Pancreas (tissue), 10 donors: ENCODE measurements at regions not wholly inside any gene's neighbourhood (a gene's known extent, or its start where the extent isn't known, plus 50 kb on each side); places are given as distances from the start of the nearest gene placed in this dataset.

Experiments used
- ATAC-seq, 4 donors: fragments of 200-7000 bp; cut with Tn5 transposase; one replicate each; pipeline versions ENCODE4 v1.8.0 to v1.9.1; 2020; ENCODE audit warnings: mild to moderate bottlenecking in 4 of 4, moderate library complexity in 4 of 4
- DNase-seq, 6 donors: peaks; one replicate each; pipeline ENCODE4 v3.0.0-alpha.2; 2020
- FAIRE-seq: peaks from 2 replicates; lab custom pipeline; 2012; peaks lifted over from hg19 to GRCh38; lab: Jason Lieb, UNC
- H3K27ac ChIP-seq, 4 donors: fragments of 200-600 bp; sonication (generic); 1 replicate in 3 of 4; 2 replicates in 1 of 4; pipeline versions ENCODE4 v1.5.0 to v1.8.0; 2020
- H3K27me3 ChIP-seq, 4 donors: fragments of 200-600 bp; one replicate each; pipeline ENCODE4 v1.8.0; 2021
- H3K36me3 ChIP-seq, 3 donors: fragments of 200-600 bp; sonication (generic) in 1 of 3; one replicate each; pipeline versions ENCODE4 v1.5.0 to v1.8.0; 2020 to 2021
- H3K4me1 ChIP-seq, 3 donors: fragments of 200-600 bp; one replicate each; pipeline ENCODE4 v1.8.0; 2021
- H3K4me3 ChIP-seq, 4 donors: fragments of 200-600 bp; sonication (generic) in 2 of 4; one replicate each; pipeline versions ENCODE4 v1.5.0 to v1.8.0; 2020 to 2021
- H3K9me3 ChIP-seq, 4 donors: fragments of 200-600 bp; one replicate each; pipeline ENCODE4 v1.8.0; 2021
- CTCF ChIP-seq, 4 donors: fragments of 200-600 bp; sonication (generic) in 3 of 4; IDR thresholded peaks; one replicate each; pipeline versions ENCODE4 v1.5.0 to v1.8.0; 2021; ENCODE audit warnings: antibody characterized with exemption in 4 of 4
- WGBS, 2 donors: extraction: QIAGEN DNeasy Blood & Tissue Kit; methylation state at CpG; one replicate each; pipeline ENCODE4 v1.1.7; 2013; 5-methylcytosine and 5-hydroxymethylcytosine counted together
- intact Hi-C, 3 donors: fragments of 100-400 bp; cut with DNase I; formaldehyde crosslinking; loops; one replicate each; pipeline versions ENCODE4 v1.11.1 to v1.14.2; 2022
- donor health status: healthy with polysubstance abuse.
- donor health status: DM: no; HTN: no; CAD: no; lungs with moderate emphysema.
- donor health status: DM: no; HTN: no; CAD: no.
- donor health status: control.
- donor health status: control.
- donor health status: Bipolar disorder and iron deficiency.
- donor health status: DM: yes; HTN: yes; CAD: no.
- donor health status: DM: no; HTN: no; CAD: no.
- donor health status: DM: no; HTN: no; CAD: no.
- donor health status: DM: yes; HTN: yes; CAD: no.

- Histone ChIP-seq H3K4me1 (no peaks in the 10 kb centered on the region), H3K36me3 (no peaks in the 10 kb centered on the region), H3K9me3 (no peaks in the 10 kb centered on the region), H3K4me3 (no peak overlapping the region), H3K27me3 (peaks cover 0 to 8% (median 1%) of the 10 kb centered on the region in 4 donors), H3K27ac (no peak overlapping the region)
- intact Hi-C loops: no loop called here
- DNase-seq: no peak
- 24 to 43% methylated on average over 1 of the region's 1 CpG for WGBS, 2 donors
- FAIRE-seq: no peak
- no peak for ATAC-seq
- TF ChIP-seq CTCF (IDR thresholded peaks at IDR 0.05): no peak
Measured at GRCh38 chr6:2504495-2505064, 246.1 kb downstream of the MYLK4 start.

- 34 to 35% methylated on average over 5 of the region's 5 CpGs for WGBS, 2 donors
- ATAC-seq: no peak
Measured at GRCh38 chr6:2503816-2504494, 246.8 kb downstream of the MYLK4 start.

GRCh38 chr6:2502998-2503674, 247.6 kb downstream of the MYLK4 start:
- no peak for DNase-seq
- TF ChIP-seq CTCF (IDR thresholded peaks at IDR 0.05): no peak
- ATAC-seq: no peak
- Histone ChIP-seq H3K27me3 (peaks cover 0 to 3% (median 0%) of the 10 kb centered on the region in 4 donors), H3K4me1 (no peaks in the 10 kb centered on the region), H3K36me3 (no peaks in the 10 kb centered on the region), H3K4me3 (no peak overlapping the region), H3K27ac (no peak overlapping the region), H3K9me3 (no peaks in the 10 kb centered on the region)
- WGBS, 2 donors: 40 to 46% methylated on average over 10 of the region's 10 CpGs
- FAIRE-seq: no peak
- intact Hi-C loops: no loop called here

More at GRCh38 chr6:2503816-2504494, 246.8 kb downstream of the MYLK4 start:
- Histone ChIP-seq H3K27ac (no peak overlapping the region), H3K9me3 (no peaks in the 10 kb centered on the region), H3K36me3 (no peaks in the 10 kb centered on the region), H3K27me3 (peaks cover 0 to 7% (median 1%) of the 10 kb centered on the region in 4 donors), H3K4me1 (no peaks in the 10 kb centered on the region), H3K4me3 (no peak overlapping the region)
- FAIRE-seq: no peak
- TF ChIP-seq CTCF (IDR thresholded peaks at IDR 0.05): no peak
- no peak for DNase-seq
- intact Hi-C loops: no loop called here

GRCh38 chr6:2502096-2502997, 248.4 kb downstream of the MYLK4 start:
- H3K9me3 ChIP-seq: no peaks in the 10 kb centered on the region
- 69 to 73% methylated on average over 18 of the region's 18 CpGs for WGBS, 2 donors
- H3K4me3 ChIP-seq: no peak overlapping the region
- DNase-seq (no peak), FAIRE-seq (no peak), ATAC-seq (no peak)
- H3K36me3 ChIP-seq: no peaks in the 10 kb centered on the region
- TF ChIP-seq CTCF (IDR thresholded peaks at IDR 0.05): no peak
- intact Hi-C loops: no loop called here
- H3K4me1 ChIP-seq: no peaks in the 10 kb centered on the region
- H3K27ac ChIP-seq: no peak overlapping the region
- peaks cover 0 to 3% (median 0%) of the 10 kb centered on the region in 4 donors for H3K27me3 ChIP-seq
